Globus pallidus (tissue), 1 donor: ENCODE measurements at regions not wholly inside any gene's neighbourhood (a gene's known extent, or its start where the extent isn't known, plus 50 kb on each side); places are given as distances from the start of the nearest gene placed in this dataset.
"Not testable (repeated sequence)": the region's sequence is repeated elsewhere in the genome, so short reads cannot be mapped to it uniquely, and the experiment has no call there.

Experiments used
- DNase-seq: peaks from one replicate; pipeline ENCODE4 v3.0.0-alpha.2; 2015; ENCODE audit warnings: low spot score

DNA sequence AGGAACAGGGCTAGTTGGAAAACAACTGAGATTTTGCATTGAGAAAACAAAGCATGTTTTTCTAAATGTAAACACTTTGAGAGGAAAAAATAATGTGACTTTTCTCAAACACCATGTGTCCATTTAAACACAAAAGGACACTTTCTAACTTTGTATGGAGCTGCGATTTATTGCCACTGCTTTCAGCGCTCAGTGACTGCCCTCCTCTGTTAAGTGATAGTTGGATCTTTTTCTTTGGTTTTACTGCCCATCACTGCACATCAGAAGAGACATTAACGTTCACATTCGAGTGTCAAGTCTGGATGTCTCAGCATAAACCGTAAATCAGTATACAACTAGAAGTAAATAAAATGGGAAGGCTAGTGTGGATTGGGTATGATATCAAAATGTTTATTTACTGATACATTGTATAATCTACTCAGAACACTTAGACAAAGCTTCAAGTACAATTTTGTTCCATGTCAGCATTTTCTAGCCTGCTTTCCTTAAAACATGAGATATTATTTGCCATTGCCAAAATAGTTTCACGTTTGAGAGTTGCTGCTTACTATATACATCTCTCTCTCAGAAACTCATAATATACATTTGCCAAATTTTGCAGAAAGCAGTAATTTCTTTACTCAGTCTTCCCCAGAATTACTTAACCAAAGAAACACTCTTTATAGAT is 237.6 kb downstream of the IKZF2 start:
- no peak for DNase-seq

DNA sequence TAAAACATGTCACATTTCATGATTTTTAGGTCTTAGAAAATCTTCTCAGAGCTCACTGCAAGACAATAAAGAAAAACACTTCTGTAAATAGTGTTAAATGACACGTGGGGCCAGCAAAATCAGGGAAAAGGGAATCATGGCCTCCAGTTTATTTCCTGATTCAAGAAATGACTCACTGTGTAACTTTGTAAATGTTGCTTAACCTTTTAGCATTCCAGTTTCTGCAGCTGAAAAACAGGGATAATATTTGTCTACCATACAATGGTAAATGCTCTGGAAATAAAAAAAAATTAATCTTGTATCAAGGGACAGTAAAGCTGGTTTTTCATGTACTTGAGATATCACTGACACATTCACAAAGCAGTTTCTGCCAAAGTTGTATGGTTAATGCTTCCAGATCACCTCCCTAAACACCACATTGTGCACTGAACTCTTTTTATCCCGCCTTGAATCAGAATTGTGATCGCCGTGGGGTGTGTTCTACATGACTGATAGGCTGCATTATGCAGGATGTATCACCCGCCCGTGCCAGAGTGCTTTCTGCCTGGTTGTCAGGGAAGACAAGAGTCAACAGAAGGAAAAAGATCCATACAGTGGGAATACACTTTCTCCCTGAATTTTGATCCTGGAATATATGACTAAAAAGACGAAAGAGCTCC is 238.8 kb downstream of the IKZF2 start:
- DNase-seq = no peak

DNA sequence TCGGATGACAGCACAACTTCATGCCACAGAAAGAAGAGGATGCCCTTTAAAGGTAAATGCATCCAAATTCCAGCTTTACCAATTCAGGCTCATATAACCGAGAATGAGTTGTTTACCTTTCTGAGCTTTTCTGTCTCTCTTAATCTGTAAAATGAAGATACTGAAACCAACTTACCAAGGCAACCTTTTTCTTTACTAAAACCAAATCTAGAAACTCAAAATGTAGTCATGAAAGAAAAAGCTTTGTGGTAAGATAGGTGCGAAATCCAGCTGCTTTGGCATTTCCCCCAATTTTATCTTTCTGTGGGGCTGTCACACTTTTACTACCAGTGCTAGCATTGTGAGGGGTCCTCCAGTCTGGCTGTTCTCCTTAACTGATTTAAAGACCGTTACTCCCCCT is 240.4 kb downstream of the IKZF2 start:
- DNase-seq = no peak

DNA sequence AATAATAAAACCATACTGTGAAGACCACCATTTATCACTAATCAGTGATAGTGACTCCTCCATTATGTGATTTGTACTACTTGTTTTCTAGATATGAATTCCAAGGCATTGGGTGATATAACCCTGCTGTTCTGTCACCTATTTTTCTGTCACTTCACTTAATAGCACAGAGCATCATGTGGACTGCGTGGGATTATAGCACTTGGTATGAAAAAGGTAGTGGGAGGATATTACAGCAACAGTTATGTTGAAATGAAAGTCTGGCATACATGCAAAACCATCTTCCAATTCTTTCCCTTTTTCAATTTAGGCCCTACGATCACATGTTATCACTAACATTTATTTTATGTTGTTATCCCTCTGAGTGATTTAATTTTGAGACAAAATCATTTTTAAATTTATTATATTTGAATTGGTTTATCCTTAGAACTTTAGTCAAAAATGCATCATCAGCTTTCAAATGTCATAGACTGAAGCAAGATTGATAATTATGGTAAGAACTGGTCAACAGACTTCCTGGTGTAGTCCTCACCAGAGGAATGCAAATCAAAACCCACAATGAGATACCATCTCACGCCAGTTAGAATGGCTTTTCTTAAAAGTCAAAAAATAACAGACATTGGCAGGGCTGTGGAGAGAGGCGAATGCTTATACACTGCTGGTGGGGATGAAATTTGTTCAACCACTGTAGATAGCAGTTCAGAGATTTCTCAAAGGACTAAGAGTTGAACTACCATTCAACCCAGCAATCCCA is 242.6 kb downstream of the IKZF2 start:
- no peak for DNase-seq

DNA sequence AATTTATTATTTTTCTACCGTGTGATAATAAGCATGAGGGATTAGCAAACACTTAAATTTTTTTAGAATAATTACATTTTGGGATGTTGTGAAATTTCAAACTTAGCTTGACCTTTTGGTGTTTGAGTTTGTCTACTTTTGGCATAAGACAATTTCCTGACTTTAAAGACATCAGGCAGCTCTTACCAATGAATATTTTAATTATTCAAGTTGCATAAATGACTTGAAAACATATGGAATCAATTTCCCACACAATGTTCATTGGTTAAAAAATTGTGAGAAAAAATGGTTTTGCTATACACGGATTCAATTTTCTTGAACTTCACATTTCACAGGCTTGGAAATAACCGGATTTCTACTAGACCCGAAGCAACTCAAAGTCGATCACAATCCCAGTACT is 243.4 kb downstream of the IKZF2 start:
- DNase-seq = no peak

DNA sequence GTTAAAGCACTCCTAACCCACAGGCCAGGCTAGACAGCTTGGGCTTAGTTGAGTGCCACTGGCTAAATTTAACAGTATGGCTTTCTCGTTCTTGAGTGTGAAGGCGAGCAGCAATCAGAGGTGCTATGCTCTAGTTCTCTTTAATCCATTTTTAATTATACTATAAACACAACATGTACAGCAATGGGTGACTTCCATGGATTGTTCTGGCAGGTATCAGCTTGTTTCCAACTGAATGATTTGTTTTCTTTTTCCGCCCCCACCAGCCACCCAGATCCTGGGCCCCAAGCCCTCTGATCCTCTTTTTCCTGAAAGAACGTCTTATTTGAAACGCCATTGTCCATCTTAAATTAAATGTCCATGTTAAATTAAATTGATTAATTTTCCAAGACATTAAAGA is 244.8 kb downstream of the IKZF2 start:
- no peak for DNase-seq

DNA sequence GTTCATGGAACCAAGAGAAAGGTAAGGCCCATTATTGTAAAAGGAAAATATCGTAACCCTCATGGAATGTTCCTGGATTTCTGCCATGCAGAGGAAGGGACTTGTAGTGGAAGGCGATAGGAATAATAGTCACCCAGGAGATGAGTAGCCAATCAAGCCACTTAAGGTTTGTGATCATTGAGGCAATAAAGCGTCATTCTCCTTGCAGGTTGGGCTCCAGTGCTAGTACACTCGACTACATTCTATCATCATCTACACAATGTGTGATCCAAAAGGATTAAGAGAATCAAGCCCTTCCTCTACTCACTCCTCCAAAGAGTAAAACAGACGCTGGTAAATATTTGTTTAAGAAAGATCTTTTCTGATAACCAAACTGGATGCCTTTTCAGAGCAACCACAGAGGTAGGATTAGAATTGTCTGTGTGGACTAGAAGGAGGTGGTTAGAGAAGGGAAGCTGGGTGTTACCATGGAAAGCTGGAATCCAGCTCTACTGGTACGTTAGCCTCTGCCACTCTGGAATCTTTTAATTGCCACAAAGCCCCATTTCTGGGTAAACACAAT is 245.7 kb downstream of the IKZF2 start:
- DNase-seq = no peak

DNA sequence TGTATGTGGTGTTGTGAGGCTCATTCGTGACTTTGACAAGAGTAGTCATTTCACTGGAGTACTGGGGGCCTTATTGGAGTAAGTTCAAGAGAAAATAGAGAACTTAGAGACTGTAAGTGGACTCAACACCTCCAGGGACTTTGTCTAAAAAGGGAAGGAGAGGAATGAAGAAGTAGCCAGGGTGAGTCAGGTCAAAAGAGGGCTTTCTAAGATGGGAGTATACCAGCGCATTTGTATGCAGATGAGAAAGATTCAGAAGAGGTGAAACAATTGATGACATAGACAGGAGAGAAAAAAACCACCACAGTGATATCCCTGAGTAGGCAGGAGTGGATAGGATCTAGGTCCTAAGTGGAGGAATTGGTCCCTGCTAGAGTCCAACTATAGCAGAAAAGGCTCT is 246.8 kb downstream of the IKZF2 start:
- no peak for DNase-seq

DNA sequence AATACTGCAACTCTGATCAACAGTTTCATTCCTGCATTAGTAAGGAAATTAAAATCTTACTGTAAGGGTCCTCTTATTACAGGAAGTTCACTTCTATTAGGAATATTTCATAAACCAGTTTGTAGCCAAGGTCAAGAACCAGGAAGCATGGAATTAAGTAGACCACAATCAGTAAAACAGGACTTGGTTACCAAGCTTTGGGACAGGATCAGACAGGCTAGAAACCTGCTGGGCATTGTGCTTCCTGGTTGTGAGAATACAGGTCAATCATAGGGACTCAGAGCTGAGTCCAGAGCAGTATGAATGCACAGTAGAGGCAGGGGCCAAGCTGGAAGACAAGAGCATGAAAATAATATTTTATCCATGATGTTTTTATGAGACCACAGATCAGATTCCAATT is 248.0 kb downstream of the IKZF2 start:
- no peak for DNase-seq

DNA sequence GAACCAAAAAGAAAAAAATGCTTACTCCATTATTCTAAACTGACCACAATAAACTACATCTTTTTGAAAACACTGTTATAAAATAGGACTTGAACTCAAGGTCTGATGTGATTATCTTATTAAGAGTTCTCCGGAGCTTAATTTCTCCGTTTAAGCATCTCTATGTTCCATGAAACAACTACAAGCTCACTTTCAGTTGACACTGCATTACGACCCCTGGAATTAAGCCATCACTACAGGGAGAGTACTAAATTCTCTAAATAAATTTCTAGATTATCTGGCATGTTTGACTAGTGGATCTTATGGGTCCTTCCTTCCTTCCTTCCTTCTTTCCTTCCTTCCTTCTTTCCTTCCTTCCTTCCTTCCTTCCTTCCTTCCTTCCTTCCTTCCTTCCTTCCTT is 249.0 kb downstream of the IKZF2 start:
- DNase-seq = no peak

DNA sequence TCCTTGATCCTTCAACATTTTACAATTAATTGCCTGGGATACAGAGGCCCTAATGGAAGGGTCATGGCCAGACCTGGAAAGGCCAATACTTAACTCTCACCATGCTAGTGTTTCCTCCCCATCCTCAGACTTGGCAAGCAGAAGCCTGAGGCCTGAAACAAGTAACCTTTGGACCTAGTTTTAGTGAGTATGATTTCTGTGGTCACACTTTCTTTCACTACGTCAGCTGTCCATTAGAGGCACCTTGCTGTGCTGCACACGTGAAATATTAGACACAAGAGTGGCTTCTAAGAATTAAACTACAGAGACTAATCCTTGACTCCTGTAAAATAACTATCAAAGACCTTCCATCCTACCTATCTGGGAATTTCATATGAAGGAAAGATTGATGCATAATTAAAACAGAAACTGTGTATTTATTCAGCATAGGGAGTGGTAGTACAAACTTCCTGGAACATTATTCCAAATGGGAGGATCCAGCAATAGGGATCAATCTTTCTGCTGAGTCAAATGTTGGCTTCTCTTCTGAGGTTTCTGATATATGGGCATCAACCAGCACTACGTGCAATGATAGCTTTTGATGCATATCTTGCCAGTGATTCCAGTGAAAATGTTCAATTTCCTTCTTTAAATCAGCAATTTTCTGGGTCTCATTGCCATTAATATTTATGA is 249.7 kb downstream of the IKZF2 start:
- no peak for DNase-seq

DNA sequence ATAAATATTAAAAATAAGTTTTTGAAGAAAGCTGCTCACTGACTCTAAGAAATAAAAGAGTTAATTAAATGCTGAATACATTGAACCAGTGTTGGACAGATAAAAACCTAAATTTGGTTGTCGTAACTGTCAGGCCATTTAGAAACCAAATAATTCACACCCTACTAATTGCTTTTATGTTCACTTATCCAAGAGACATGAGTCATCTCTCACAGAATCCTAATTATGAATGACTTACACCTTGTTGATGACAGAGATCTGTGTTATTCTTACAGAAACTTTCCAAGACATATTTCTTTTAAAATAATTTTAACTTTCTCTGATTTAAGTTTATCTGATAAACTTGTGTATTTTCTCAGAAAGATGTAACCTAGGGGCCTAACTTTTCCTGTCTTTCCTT is 250.7 kb downstream of the IKZF2 start:
- no peak for DNase-seq

DNA sequence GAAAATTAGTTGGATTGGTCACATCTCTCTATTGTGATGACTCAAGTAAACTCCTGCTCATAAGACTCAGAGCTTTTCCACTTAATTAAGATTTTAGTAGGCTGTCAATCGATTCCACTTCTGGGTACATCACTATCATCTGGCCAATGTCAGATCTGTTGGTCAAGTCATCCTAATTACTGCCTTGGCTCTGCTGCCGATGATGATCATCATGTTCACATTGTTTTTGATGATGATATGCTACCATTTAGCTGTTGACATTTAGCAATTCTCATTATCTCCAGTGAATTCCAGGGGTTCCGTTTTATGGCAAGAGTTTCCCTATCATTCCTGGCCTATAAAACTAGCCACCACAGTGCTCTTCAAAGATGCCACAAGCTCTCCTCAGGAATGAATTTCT is 253.4 kb downstream of the IKZF2 start:
- no peak for DNase-seq

DNA sequence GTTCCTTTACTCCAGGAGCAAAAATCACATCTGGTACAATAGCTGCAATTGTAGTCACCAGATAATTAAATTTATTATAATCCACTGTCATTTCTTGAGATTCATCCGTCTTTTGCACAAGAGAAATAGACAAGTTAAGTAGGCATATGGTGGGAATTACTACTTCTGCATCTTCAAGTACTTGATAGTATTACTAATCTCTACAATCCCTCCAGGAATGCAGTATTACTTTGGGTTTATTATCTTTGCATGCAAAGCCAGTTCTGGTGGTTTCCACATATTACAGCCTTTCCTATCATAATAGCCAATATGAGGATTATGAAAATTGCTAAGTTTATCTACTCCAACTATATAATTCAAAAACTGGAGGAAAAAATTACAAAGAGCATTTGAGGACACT is 254.1 kb downstream of the IKZF2 start:
- DNase-seq = no peak

DNA sequence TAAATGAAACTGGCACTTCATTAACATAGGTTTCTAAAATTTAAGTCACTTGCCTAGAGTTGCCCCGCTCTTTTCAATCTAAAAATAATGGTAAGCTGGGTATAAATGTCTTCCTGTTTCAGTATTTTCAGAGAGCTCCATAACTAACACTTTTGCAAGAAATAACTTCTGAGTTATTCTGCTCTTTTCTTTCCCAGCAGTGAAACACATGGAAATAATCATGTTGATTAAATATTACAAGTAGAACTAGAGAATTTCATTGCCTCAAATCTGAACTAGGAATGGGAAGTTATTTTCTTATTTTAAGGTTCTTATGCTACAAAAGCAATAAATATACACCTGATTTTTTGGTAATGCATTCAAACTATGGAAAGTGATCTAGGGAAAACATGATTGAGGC is 257.4 kb downstream of the IKZF2 start:
- no peak for DNase-seq

DNA sequence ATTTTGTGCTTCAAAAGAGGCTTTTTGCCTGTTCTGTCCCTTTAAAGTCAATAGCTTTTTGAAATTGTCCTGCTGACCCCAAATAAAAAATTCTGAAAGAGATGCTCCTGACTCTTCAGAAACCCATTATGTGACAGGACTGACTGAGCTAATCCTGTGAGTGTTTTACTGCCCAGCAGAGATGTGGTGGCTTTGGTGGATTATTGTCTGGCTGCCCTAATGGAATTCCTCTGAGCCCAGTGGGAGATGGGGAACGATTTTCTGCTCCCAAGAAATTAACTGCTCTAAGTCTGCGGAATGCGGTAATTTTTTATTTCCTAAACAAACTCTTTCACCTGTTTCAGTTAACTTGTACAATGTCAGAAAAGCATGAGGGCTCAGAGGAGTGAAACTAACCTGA is 258.2 kb downstream of the IKZF2 start:
- DNase-seq = no peak

DNA sequence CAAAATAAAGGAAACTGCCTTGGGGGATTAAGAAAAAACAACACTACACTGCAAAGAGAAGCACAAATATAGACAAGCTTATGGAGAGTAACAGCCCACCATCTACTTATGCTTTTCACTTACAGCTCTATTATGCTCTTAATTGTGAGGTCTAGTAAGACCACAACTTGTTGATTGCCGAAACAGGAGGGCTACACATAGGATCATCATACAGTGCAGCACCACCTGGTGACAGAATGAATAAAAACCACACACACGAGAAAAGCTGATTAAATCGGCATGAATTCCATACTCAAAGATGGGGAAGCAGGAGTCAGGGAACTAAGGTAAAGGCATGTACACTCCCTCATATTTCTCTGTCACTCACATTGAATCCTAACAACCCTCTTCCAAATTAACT is 259.2 kb downstream of the IKZF2 start:
- DNase-seq = peak; percentile 20

DNA sequence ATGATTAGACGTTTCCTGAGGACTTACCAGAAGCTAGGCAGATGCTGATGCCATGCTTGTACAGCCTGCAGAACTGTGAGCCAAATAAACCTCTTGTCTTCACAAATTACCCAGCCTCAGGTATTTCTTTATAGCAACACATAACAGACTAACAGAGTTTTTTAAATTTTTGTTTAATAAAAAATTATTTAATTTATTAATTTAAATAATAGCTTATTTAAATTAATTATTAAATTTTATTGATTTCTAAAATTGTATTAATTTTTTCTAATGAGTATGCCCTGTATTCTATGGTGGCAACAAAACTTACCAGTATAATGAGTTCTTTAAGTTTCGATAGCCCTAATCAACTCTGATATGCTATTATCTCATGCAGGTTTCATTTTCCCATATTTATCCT is 259.8 kb downstream of the IKZF2 start:
- DNase-seq = no peak

DNA sequence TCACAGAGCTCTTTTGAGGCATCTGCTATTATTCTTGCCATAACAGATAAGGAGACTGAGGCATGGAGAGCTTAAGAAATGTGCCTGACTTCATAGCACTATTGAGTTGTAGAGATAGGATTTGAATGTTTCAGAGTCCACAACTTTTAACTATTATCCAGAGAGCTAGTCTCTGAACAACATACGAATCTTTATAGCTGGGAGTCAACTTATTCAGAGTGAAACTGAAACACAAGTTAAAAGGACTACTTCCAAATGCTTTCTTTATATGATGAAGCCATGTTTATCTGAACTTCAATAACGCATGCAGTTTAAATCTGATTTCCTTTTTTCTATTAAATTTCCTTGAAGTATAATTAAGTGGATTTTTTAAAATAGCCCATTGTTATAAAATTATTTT is 268.8 kb downstream of the IKZF2 start:
- no peak for DNase-seq

DNA sequence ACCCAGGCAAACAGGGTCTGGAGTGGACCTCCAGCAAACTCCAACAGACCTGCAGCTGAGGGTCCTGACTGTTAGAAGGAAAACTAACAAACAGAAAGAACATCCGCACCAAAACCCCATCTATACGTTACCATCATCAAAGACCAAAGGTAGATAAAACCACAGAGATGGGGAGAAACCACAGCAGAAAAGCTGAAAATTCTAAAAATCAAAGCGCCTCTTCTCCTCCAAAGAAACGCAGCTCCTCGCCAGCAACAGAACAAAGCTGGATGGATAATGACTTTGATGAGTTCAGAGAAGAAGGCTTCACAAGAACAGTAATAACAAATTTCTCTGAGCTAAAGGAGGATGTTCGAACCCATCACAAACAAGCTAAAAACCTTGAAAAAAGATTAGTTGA is 274.9 kb downstream of the IKZF2 start:
- DNase-seq = not testable (repeated sequence)

DNA sequence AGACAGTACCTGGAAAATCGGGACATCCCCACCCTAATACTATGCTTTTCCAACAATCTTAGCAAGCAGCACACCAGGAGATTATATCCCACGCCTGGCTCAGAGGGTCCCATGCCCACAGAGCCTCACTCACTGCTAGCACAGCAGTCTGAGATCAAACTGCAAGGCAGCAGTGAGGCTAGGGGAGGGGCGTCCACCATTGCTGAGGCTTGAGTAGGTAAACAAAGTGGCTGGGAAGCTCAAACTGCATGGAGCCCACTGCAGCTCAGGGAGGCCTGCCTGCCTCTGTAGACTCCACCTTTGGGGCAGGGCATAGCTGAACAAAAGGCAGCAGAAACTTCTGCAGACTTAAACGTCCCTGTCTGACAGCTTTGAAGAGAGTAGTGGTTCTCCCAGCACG is 275.5 kb downstream of the IKZF2 start:
- not testable (repeated sequence) for DNase-seq

DNA sequence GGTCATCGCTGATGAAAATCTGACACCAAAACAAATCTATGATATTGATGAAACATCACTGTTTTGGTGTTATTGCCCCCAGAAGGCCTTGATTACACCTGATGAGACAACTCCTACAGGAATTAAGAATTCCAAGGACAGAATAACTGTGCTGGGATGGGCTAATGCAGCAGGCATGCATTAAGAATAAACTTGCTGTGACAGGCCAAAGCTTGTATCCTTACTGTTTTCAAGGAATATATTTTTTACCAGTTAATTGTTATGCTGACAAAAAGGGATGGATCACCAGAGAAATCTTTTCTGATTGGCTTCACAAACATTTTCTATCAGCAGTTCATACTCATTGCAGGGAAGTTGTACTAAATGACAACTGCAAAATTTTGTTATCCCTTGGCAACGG is 278.2 kb downstream of the IKZF2 start:
- no peak for DNase-seq

DNA sequence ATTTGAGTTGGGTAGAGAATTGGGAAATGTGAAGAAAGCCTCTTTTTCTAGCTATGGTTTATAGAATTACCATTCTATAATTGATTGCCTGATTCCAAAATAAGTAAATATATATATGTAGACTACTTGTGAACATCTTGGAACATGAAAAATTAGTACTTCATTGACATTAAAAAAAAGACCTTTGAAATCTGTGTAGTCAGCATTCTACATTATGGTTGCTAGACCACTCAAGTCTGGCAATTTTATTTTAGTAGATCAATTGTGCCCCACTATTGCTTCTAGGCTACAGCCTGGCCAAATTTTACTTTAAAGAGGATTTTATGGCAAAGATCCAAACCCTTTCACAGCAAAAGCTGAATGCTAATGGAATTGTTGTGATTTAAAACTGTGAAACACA is 279.8 kb downstream of the IKZF2 start:
- DNase-seq = no peak
